GM23338 (cell line): ENCODE measurements at regions not wholly inside any gene's neighbourhood (a gene's known extent, or its start where the extent isn't known, plus 50 kb on each side); places are given as distances from the start of the nearest gene placed in this dataset.

Experiments
- ATAC-seq: fragments of 200-7000 bp; cut with Tn5 transposase; 3 replicates; pipeline ENCODE4 v1.9.1; 2020
- DNase-seq: peaks from one replicate; pipeline ENCODE4 v3.0.0-alpha.2; 2015; ENCODE audit warnings: low spot score
- H2AFZ ChIP-seq: fragments of 200-600 bp; sonication (generic); 2 replicates; pipeline ENCODE4 v1.8.0; 2016; ENCODE audit warnings: antibody characterized with exemption, mild to moderate bottlenecking, moderate library complexity
- H3F3A ChIP-seq: fragments of 200-600 bp; sonication (generic); replicated peaks from 2 replicates; pipeline ENCODE4 v1.8.0; 2017; ENCODE audit warnings: antibody characterized with exemption, mixed run types, low read depth
- H3K27ac ChIP-seq: fragments of 200-600 bp; sonication (generic); 2 replicates; pipeline ENCODE4 v1.6.1; 2016; ENCODE audit warnings: low read depth
- H3K27me3 ChIP-seq: fragments of 200-600 bp; sonication (generic); 2 replicates; pipeline ENCODE4 v1.8.0; 2016; ENCODE audit warnings: mild to moderate bottlenecking, mixed run types, moderate library complexity; ENCODE audit not compliant: insufficient read depth
- H3K36me3 ChIP-seq: fragments of 200-600 bp; sonication (generic); 2 replicates; pipeline ENCODE4 v1.8.0; 2016; ENCODE audit warnings: mild to moderate bottlenecking; ENCODE audit not compliant: insufficient read depth
- H3K4me1 ChIP-seq: fragments of 200-600 bp; sonication (generic); 2 replicates; pipeline ENCODE4 v1.8.0; 2016; ENCODE audit warnings: mild to moderate bottlenecking, moderate library complexity; ENCODE audit not compliant: insufficient read depth
- H3K4me2 ChIP-seq: fragments of 200-600 bp; sonication (generic); 2 replicates; pipeline ENCODE4 v1.7.1; 2017; ENCODE audit warnings: mixed run types
- H3K4me3 ChIP-seq: fragments of 200-600 bp; sonication (generic); 2 replicates; pipeline ENCODE4 v1.6.1; 2016; ENCODE audit warnings: mixed run types
- H3K79me2 ChIP-seq: fragments of 200-600 bp; sonication (generic); replicated peaks from 2 replicates; pipeline ENCODE4 v1.8.0; 2017; ENCODE audit warnings: mild to moderate bottlenecking; ENCODE audit not compliant: insufficient read depth
- H3K9me2 ChIP-seq: fragments of 200-600 bp; sonication (generic); 2 replicates; pipeline ENCODE4 v1.8.0; 2017; ENCODE audit not compliant: insufficient read depth
- H4K20me1 ChIP-seq: fragments of 200-600 bp; sonication (generic); replicated peaks from 2 replicates; pipeline ENCODE4 v1.8.0; 2017; ENCODE audit warnings: mild to moderate bottlenecking; ENCODE audit not compliant: insufficient read depth
- H3K27ac Mint-ChIP-seq: 2 replicates; pipeline ENCODE4 v1.8.0; 2020; ENCODE audit warnings: inconsistent platforms, mild to moderate bottlenecking, moderate library complexity, mixed read lengths
- H3K27me3 Mint-ChIP-seq: 3 replicates; pipeline ENCODE4 v1.8.0; 2022; ENCODE audit warnings: low read depth, mild to moderate bottlenecking, moderate library complexity, mixed read lengths, inconsistent platforms; ENCODE audit not compliant: insufficient read depth, poor library complexity
- H3K36me3 Mint-ChIP-seq: 3 replicates; pipeline ENCODE4 v1.8.0; 2021; ENCODE audit warnings: low read depth, mild to moderate bottlenecking, inconsistent platforms, moderate library complexity, mixed read lengths
- H3K4me1 Mint-ChIP-seq: 3 replicates; pipeline ENCODE4 v1.8.0; 2020; ENCODE audit warnings: mild to moderate bottlenecking, inconsistent platforms, mixed read lengths
- H3K4me3 Mint-ChIP-seq: 3 replicates; pipeline ENCODE4 v1.8.0; 2021; ENCODE audit warnings: moderate library complexity, mild to moderate bottlenecking, inconsistent platforms, mixed read lengths
- H3K9me3 Mint-ChIP-seq: 3 replicates; pipeline ENCODE4 v1.8.0; 2020; ENCODE audit warnings: moderate library complexity, mild to moderate bottlenecking, inconsistent platforms, mixed read lengths
- CTCF ChIP-seq, 2 experiments: fragments of 200-600 bp in 1 of 2; sonication (generic) in 1 of 2; conservative IDR thresholded peaks; 2 replicates each; pipeline versions ENCODE4 v1.5.1 to v1.6.1; 2016 to 2017; ENCODE audit warnings: antibody characterized with exemption in 2 of 2, low read depth in 2 of 2, mild to moderate bottlenecking in 2 of 2, moderate library complexity in 1 of 2
- ZNF331 ChIP-seq: fragments of 250-450 bp; sonication (Bioruptor Pico); IDR thresholded peaks from 2 replicates; pipeline ENCODE4 v1.5.0; 2020; ENCODE audit warnings: low read depth, mild to moderate bottlenecking, moderate library complexity
- TF ChIP-seq, protein P1 (sequence below): fragments of 250-450 bp; sonication (Bioruptor Pico); IDR thresholded peaks from 2 replicates; pipeline ENCODE4 v1.5.0; 2020; ENCODE audit warnings: mild to moderate bottlenecking, moderate library complexity

DNA sequence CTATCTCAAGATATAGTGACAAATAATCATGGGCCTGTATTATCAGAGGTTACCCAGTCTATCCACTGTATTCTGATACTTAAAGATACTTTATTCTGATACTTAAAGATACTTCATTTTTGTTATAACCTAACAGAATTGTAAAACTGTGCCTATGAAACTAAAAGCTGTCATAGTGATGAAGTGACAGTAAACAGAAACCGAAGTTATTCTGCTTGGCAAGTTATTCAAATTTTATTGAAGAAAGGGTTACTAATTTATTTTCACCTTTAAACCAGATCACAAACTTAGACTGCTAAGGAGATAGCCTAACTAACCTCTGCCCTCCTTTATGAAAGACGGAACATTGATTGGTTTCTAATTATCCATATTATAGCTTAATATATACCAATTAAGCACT lies 604.6 kb upstream of the IMPG1 start:
- Histone ChIP-seq H3K4me1 (no peaks in the 10 kb centered on the region), H4K20me1 (no peaks in the 10 kb centered on the region), H3K36me3 (no peaks in the 10 kb centered on the region), H3K4me3 (no peak overlapping the region), H3K27me3 (no peaks in the 10 kb centered on the region), H3K4me2 (no peak overlapping the region), H3K79me2 (no peaks in the 10 kb centered on the region), H2AFZ (no peak overlapping the region), H3K27ac (no peak overlapping the region), H3F3A (no peaks in the 10 kb centered on the region), H3K9me2 (no peaks in the 10 kb centered on the region)
- no peaks in the 10 kb centered on the region for H3K9me3 Mint-ChIP-seq
- TF ChIP-seq ZNF331 (CRISPR knock-in tag) = no peak
- no peak for TF ChIP-seq CTCF (conservative IDR thresholded peaks at IDR 0.05; ENCODE audit: low read depth in 2 of 2)
- H3K27ac Mint-ChIP-seq = no peak overlapping the region
- H3K27me3 Mint-ChIP-seq = no peaks in the 10 kb centered on the region
- H3K4me3 Mint-ChIP-seq = no peak overlapping the region
- DNase-seq (no peak), ATAC-seq (no peak)
- H3K36me3 Mint-ChIP-seq = no peaks in the 10 kb centered on the region; the same call in 1 of the 3 replicates
- peaks cover 3% of the 10 kb centered on the region; the same call in 2 of the 3 replicates for H3K4me1 Mint-ChIP-seq

DNA sequence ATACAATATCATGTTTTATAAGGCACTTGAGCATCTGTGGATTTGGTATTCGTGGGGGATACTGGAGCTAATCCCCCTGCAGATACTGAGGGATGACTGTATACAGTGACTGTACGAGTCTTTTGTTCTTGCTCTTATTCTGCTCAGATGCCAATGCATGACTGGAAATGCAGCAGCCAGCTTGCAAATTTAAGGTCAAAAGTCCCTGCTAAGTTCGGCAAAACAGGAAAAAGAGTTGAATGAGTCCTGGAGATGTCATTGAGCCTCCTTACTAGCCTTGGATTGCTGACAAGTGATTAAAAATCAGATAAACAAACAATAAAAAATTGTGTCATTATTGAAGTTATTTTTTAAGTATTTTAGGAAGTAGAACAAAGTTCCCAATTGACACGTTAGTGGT lies 599.3 kb upstream of the IMPG1 start:
- Histone ChIP-seq H3K36me3 (no peaks in the 10 kb centered on the region), H3K27me3 (no peaks in the 10 kb centered on the region), H3K4me2 (no peak overlapping the region), H4K20me1 (no peaks in the 10 kb centered on the region), H3K4me3 (no peak overlapping the region), H3K9me2 (no peaks in the 10 kb centered on the region), H3K4me1 (no peaks in the 10 kb centered on the region), H3F3A (no peaks in the 10 kb centered on the region), H2AFZ (no peak overlapping the region), H3K27ac (no peak overlapping the region), H3K79me2 (no peaks in the 10 kb centered on the region)
- H3K27ac Mint-ChIP-seq = no peak overlapping the region
- H3K36me3 Mint-ChIP-seq = no peaks in the 10 kb centered on the region; the same call in 1 of the 3 replicates
- H3K4me1 Mint-ChIP-seq = no peaks in the 10 kb centered on the region; the same call in 2 of the 3 replicates
- no peak overlapping the region for H3K4me3 Mint-ChIP-seq
- no peaks in the 10 kb centered on the region for H3K27me3 Mint-ChIP-seq
- TF ChIP-seq, protein P1, sequence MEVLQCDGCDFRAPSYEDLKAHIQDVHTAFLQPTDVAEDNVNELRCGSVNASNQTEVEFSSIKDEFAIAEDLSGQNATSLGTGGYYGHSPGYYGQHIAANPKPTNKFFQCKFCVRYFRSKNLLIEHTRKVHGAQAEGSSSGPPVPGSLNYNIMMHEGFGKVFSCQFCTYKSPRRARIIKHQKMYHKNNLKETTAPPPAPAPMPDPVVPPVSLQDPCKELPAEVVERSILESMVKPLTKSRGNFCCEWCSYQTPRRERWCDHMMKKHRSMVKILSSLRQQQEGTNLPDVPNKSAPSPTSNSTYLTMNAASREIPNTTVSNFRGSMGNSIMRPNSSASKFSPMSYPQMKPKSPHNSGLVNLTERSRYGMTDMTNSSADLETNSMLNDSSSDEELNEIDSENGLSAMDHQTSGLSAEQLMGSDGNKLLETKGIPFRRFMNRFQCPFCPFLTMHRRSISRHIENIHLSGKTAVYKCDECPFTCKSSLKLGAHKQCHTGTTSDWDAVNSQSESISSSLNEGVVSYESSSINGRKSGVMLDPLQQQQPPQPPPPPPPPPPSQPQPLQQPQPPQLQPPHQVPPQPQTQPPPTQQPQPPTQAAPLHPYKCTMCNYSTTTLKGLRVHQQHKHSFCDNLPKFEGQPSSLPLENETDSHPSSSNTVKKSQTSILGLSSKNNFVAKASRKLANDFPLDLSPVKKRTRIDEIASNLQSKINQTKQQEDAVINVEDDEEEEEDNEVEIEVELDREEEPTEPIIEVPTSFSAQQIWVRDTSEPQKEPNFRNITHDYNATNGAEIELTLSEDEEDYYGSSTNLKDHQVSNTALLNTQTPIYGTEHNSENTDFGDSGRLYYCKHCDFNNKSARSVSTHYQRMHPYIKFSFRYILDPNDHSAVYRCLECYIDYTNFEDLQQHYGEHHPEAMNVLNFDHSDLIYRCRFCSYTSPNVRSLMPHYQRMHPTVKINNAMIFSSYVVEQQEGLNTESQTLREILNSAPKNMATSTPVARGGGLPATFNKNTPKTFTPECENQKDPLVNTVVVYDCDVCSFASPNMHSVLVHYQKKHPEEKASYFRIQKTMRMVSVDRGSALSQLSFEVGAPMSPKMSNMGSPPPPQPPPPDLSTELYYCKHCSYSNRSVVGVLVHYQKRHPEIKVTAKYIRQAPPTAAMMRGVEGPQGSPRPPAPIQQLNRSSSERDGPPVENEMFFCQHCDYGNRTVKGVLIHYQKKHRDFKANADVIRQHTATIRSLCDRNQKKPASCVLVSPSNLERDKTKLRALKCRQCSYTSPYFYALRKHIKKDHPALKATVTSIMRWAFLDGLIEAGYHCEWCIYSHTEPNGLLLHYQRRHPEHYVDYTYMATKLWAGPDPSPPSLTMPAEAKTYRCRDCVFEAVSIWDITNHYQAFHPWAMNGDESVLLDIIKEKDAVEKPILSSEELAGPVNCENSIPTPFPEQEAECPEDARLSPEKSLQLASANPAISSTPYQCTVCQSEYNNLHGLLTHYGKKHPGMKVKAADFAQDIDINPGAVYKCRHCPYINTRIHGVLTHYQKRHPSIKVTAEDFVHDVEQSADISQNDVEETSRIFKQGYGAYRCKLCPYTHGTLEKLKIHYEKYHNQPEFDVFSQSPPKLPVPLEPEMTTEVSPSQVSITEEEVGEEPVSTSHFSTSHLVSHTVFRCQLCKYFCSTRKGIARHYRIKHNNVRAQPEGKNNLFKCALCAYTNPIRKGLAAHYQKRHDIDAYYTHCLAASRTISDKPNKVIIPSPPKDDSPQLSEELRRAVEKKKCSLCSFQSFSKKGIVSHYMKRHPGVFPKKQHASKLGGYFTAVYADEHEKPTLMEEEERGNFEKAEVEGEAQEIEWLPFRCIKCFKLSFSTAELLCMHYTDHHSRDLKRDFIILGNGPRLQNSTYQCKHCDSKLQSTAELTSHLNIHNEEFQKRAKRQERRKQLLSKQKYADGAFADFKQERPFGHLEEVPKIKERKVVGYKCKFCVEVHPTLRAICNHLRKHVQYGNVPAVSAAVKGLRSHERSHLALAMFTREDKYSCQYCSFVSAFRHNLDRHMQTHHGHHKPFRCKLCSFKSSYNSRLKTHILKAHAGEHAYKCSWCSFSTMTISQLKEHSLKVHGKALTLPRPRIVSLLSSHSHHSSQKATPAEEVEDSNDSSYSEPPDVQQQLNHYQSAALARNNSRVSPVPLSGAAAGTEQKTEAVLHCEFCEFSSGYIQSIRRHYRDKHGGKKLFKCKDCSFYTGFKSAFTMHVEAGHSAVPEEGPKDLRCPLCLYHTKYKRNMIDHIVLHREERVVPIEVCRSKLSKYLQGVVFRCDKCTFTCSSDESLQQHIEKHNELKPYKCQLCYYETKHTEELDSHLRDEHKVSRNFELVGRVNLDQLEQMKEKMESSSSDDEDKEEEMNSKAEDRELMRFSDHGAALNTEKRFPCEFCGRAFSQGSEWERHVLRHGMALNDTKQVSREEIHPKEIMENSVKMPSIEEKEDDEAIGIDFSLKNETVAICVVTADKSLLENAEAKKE (CRISPR knock-in tag) = no peak
- ATAC-seq (no peak), DNase-seq (no peak)
- no peaks in the 10 kb centered on the region for H3K9me3 Mint-ChIP-seq
